ENCODE measurements at regions not wholly inside any gene's neighbourhood (a gene's known extent, or its start where the extent isn't known, plus 50 kb on each side); places are given as distances from the start of the nearest gene placed in this dataset.

DNA sequence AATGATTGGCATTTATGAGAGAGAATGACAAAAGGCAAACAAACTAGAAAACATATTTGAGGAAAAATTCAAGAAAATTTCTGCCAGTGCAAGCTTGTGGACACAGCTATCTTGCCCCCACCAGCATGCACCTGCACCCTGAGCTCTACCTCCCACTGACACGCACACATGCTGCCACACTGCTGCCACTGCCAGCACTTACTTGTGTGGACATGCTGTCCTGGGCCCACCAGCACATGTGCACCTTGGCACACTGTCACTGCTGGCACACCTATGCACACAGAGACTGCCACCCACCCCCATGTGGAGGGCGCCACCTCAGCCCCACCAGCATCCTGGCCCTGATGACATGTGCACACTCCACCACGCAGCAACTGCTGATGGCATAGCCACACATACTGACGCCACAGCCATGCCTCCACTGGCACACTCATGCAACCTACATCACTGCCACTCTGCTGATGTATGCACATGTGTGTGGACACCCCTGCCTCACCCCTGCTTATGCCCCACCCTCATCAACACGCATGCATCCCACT is 475.0 kb downstream of the SOX5 start:
- TF ChIP-seq, protein P1, sequence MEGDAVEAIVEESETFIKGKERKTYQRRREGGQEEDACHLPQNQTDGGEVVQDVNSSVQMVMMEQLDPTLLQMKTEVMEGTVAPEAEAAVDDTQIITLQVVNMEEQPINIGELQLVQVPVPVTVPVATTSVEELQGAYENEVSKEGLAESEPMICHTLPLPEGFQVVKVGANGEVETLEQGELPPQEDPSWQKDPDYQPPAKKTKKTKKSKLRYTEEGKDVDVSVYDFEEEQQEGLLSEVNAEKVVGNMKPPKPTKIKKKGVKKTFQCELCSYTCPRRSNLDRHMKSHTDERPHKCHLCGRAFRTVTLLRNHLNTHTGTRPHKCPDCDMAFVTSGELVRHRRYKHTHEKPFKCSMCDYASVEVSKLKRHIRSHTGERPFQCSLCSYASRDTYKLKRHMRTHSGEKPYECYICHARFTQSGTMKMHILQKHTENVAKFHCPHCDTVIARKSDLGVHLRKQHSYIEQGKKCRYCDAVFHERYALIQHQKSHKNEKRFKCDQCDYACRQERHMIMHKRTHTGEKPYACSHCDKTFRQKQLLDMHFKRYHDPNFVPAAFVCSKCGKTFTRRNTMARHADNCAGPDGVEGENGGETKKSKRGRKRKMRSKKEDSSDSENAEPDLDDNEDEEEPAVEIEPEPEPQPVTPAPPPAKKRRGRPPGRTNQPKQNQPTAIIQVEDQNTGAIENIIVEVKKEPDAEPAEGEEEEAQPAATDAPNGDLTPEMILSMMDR (IDR thresholded peaks at IDR 0.05) = no peak
- H3K4me3 ChIP-seq = no peak overlapping the region
- H3K36me3 ChIP-seq = no peaks in the 10 kb centered on the region
- H3K27ac ChIP-seq = no peak overlapping the region
- no peaks in the 10 kb centered on the region for H3K27me3 ChIP-seq
- no peaks in the 10 kb centered on the region for H3K9me3 ChIP-seq
- DNase-seq (ENCODE audit: low spot score) = no peak
- no peaks in the 10 kb centered on the region for H3K4me1 ChIP-seq

Measured in right atrium auricular region (tissue), 2 donors.